ENCODE measurements at regions not wholly inside any gene's neighbourhood (a gene's known extent, or its start where the extent isn't known, plus 50 kb on each side); places are given as distances from the start of the nearest gene placed in this dataset.

- Histone ChIP-seq H3K4me1 (replicated peaks in 1 of 2; ENCODE audit: control insufficient read depth in 2 of 2, insufficient read depth in 2 of 2, low read length in 2 of 2) (no peaks in the 10 kb centered on the region), H3K4me2 (ENCODE audit: insufficient read depth, low read length) (no peak overlapping the region), H3K9me3 (replicated peaks; ENCODE audit: control insufficient read depth, insufficient read depth, low read depth, low read length) (no peaks in the 10 kb centered on the region), H3K36me3 (ENCODE audit: control insufficient read depth, insufficient read depth, low read length) (no peaks in the 10 kb centered on the region), H3K27me3 (ENCODE audit: control insufficient read depth in 2 of 2, insufficient read depth in 2 of 2, low read length in 2 of 2) (no peaks in the 10 kb centered on the region), H3K27ac (ENCODE audit: extremely low read depth, low read depth, low read length) (no peak overlapping the region), H4K20me1 (replicated peaks; ENCODE audit: control insufficient read depth, insufficient read depth, low read length) (no peaks in the 10 kb centered on the region), H3K79me2 (ENCODE audit: control insufficient read depth, insufficient read depth, low read length) (no peaks in the 10 kb centered on the region), H3K9me1 (ENCODE audit: control insufficient read depth, insufficient read depth, low read length) (no peaks in the 10 kb centered on the region), H3K4me3 (no peak overlapping the region), H2AFZ (ENCODE audit: low read depth, low read length) (no peak overlapping the region), H3K9ac (ENCODE audit: insufficient read depth in 1 of 2, low read depth in 2 of 2, low read length in 2 of 2) (no peak overlapping the region)
- no peak for ATAC-seq
- POLR2A ChIA-PET = no interaction called here
- CTCF ChIA-PET (ENCODE audit: low intra/inter-chr PET ratio) = no interaction called here
- intact Hi-C loops (cut with micrococcal nuclease) (no loop called here), in situ Hi-C loops (cut with MboI) (no loop called here)
- DNase-seq (ENCODE audit: extremely low read depth in 1 of 4, low spot score in 3 of 4) = no peak
- no peak for FAIRE-seq
- TF ChIP-seq RFX7 (CRISPR knock-in tag; IDR thresholded peaks at IDR 0.05) = no peak
- no TSS peak for BruUV-seq (replicated peaks)
Observed at GRCh38 chr6:122140031-122140430, 259.4 kb upstream of the HSF2 start.

- no peaks in the 10 kb centered on the region for H3K9me3 ChIP-seq (replicated peaks; ENCODE audit: control insufficient read depth, insufficient read depth, low read depth, low read length)
- H4K20me1 ChIP-seq (replicated peaks; ENCODE audit: control insufficient read depth, insufficient read depth, low read length) = no peaks in the 10 kb centered on the region
- no peak overlapping the region for H3K27ac ChIP-seq (ENCODE audit: extremely low read depth, low read depth, low read length)
- no peak overlapping the region for H2AFZ ChIP-seq (ENCODE audit: low read depth, low read length)
- H3K79me2 ChIP-seq (ENCODE audit: control insufficient read depth, insufficient read depth, low read length) = no peaks in the 10 kb centered on the region
- no peaks in the 10 kb centered on the region for H3K36me3 ChIP-seq (ENCODE audit: control insufficient read depth, insufficient read depth, low read length)
- ATAC-seq (no peak), DNase-seq (ENCODE audit: extremely low read depth in 1 of 4, low spot score in 3 of 4) (no peak), FAIRE-seq (no peak)
- H3K4me1 ChIP-seq (replicated peaks in 1 of 2; ENCODE audit: control insufficient read depth in 2 of 2, insufficient read depth in 2 of 2, low read length in 2 of 2) = no peaks in the 10 kb centered on the region
- 3% methylated on average over 2 of the region's 2 CpGs for WGBS (ENCODE audit: insufficient coverage, low coverage, missing lambda C conversion rate)
- no peak overlapping the region for H3K4me3 ChIP-seq
- H3K9me1 ChIP-seq (ENCODE audit: control insufficient read depth, insufficient read depth, low read length) = no peaks in the 10 kb centered on the region
- ChIA-PET POLR2A (no interaction called here), CTCF (ENCODE audit: low intra/inter-chr PET ratio) (no interaction called here)
- in situ Hi-C loops (cut with MboI) (no loop called here), intact Hi-C loops (cut with micrococcal nuclease) (no loop called here)
- BruUV-seq (replicated peaks) = no TSS peak
- no peaks in the 10 kb centered on the region for H3K27me3 ChIP-seq (ENCODE audit: control insufficient read depth in 2 of 2, insufficient read depth in 2 of 2, low read length in 2 of 2)
- no peak overlapping the region for H3K4me2 ChIP-seq (ENCODE audit: insufficient read depth, low read length)
- TF ChIP-seq CHD1 (IDR thresholded peaks at IDR 0.05; ENCODE audit: low read length) (no peak), SRSF9 (IDR thresholded peaks at IDR 0.05; ENCODE audit: borderline replicate concordance, low read depth, low read length) (no peak), ZNF232 (CRISPR knock-in tag; IDR thresholded peaks at IDR 0.05) (no peak), ZNF655 (CRISPR knock-in tag; IDR thresholded peaks at IDR 0.05) (no peak), FOXM1 (IDR thresholded peaks at IDR 0.05; ENCODE audit: low read depth) (no peak), FOXM1 (CRISPR knock-in tag; IDR thresholded peaks at IDR 0.05; ENCODE audit: low read depth) (no peak), ZNF79 (CRISPR knock-in tag; IDR thresholded peaks at IDR 0.05; ENCODE audit: low read depth) (no peak), ZC3H8 (IDR thresholded peaks at IDR 0.05) (no peak), KAT7 (CRISPR knock-in tag; IDR thresholded peaks at IDR 0.05; ENCODE audit: borderline replicate concordance) (no peak), KHSRP (IDR thresholded peaks at IDR 0.05) (no peak), ZNF561 (CRISPR knock-in tag; conservative IDR thresholded peaks at IDR 0.05) (no peak)
- TF ChIP-seq, protein P1, sequence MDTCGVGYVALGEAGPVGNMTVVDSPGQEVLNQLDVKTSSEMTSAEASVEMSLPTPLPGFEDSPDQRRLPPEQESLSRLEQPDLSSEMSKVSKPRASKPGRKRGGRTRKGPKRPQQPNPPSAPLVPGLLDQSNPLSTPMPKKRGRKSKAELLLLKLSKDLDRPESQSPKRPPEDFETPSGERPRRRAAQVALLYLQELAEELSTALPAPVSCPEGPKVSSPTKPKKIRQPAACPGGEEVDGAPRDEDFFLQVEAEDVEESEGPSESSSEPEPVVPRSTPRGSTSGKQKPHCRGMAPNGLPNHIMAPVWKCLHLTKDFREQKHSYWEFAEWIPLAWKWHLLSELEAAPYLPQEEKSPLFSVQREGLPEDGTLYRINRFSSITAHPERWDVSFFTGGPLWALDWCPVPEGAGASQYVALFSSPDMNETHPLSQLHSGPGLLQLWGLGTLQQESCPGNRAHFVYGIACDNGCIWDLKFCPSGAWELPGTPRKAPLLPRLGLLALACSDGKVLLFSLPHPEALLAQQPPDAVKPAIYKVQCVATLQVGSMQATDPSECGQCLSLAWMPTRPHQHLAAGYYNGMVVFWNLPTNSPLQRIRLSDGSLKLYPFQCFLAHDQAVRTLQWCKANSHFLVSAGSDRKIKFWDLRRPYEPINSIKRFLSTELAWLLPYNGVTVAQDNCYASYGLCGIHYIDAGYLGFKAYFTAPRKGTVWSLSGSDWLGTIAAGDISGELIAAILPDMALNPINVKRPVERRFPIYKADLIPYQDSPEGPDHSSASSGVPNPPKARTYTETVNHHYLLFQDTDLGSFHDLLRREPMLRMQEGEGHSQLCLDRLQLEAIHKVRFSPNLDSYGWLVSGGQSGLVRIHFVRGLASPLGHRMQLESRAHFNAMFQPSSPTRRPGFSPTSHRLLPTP (IDR thresholded peaks at IDR 0.05; ENCODE audit: borderline replicate concordance, extremely low read depth, insufficient read length) = no peak
- H3K9ac ChIP-seq (ENCODE audit: insufficient read depth in 1 of 2, low read depth in 2 of 2, low read length in 2 of 2) = no peak overlapping the region
Observed at GRCh38 chr6:122141246-122141645, 258.2 kb upstream of the HSF2 start.

Measured in K562 (cell line).